H9 (cell line): ENCODE measurements at regions not wholly inside any gene's neighbourhood (a gene's known extent, or its start where the extent isn't known, plus 50 kb on each side); places are given as distances from the start of the nearest gene placed in this dataset.

ENCODE experiments used
- DNase-seq: peaks from one replicate; pipeline ENCODE4 v3.0.0-alpha.2; 2017
- H2AFZ ChIP-seq: one replicate; pipeline ENCODE4 v1.6.1; 2013; ENCODE audit warnings: mild to moderate bottlenecking, low read length, control low read depth, moderate library complexity
- H2AK5ac ChIP-seq: 2 replicates; pipeline ENCODE4 v1.6.1; 2013; ENCODE audit warnings: low read length, control low read depth, mixed read lengths; ENCODE audit not compliant: insufficient read length
- H2BK120ac ChIP-seq: one replicate; pipeline ENCODE4 v1.6.1; 2013; ENCODE audit warnings: low read depth, mild to moderate bottlenecking, low read length, control low read depth, inconsistent platforms; ENCODE audit not compliant: poor library complexity, severe bottlenecking
- H2BK12ac ChIP-seq: 2 replicates; pipeline ENCODE4 v1.6.1; 2013; ENCODE audit warnings: low read length, control low read depth, mixed read lengths, low read depth; ENCODE audit not compliant: insufficient read length
- H2BK15ac ChIP-seq: 2 replicates; pipeline ENCODE4 v1.6.1; 2013; ENCODE audit warnings: low read depth, low read length, control low read depth
- H2BK20ac ChIP-seq: one replicate; pipeline ENCODE4 v1.6.1; 2013; ENCODE audit warnings: low read depth, mild to moderate bottlenecking, low read length, control low read depth, inconsistent platforms; ENCODE audit not compliant: poor library complexity, severe bottlenecking
- H2BK5ac ChIP-seq: 2 replicates; pipeline ENCODE4 v1.6.1; 2013; ENCODE audit warnings: low read length, control low read depth, mixed read lengths; ENCODE audit not compliant: insufficient read length
- H3K14ac ChIP-seq: 2 replicates; pipeline ENCODE4 v1.6.1; 2013; ENCODE audit warnings: low read length, control low read depth; ENCODE audit not compliant: insufficient read depth
- H3K18ac ChIP-seq: 2 replicates; pipeline ENCODE4 v1.6.1; 2013; ENCODE audit warnings: low read depth, mild to moderate bottlenecking, mixed read lengths, low read length, control low read depth; ENCODE audit not compliant: insufficient read length
- H3K23ac ChIP-seq: 2 replicates; pipeline ENCODE4 v1.6.1; 2013; ENCODE audit warnings: low read length, control low read depth, mixed read lengths, low read depth; ENCODE audit not compliant: insufficient read length
- H3K23me2 ChIP-seq: 2 replicates; pipeline ENCODE4 v1.6.1; 2013; ENCODE audit warnings: low read depth, mild to moderate bottlenecking, mixed read lengths, low read length, control low read depth; ENCODE audit not compliant: insufficient read length, poor library complexity, severe bottlenecking
- H3K27ac ChIP-seq: 2 replicates; pipeline ENCODE4 v1.5.1; 2013; ENCODE audit warnings: low read length, control low read depth, mixed read lengths, low read depth; ENCODE audit not compliant: insufficient read length
- H3K27me3 ChIP-seq: 2 replicates; pipeline ENCODE4 v1.6.1; 2013; ENCODE audit warnings: low read length, control low read depth, inconsistent platforms; ENCODE audit not compliant: insufficient read depth
- H3K4ac ChIP-seq: 2 replicates; pipeline ENCODE4 v1.6.1; 2013; ENCODE audit warnings: low read depth, mild to moderate bottlenecking, control low read depth, inconsistent platforms, low read length, moderate library complexity
- H3K4me1 ChIP-seq: 2 replicates; pipeline ENCODE4 v1.6.1; 2013; ENCODE audit warnings: low read length, control low read depth, inconsistent platforms; ENCODE audit not compliant: insufficient read depth
- H3K4me2 ChIP-seq: 2 replicates; pipeline ENCODE4 v1.6.1; 2013; ENCODE audit warnings: low read length, control low read depth, mixed read lengths; ENCODE audit not compliant: insufficient read length, insufficient read depth
- H3K56ac ChIP-seq: 2 replicates; pipeline ENCODE4 v1.6.1; 2013; ENCODE audit warnings: low read depth, mild to moderate bottlenecking, mixed read lengths, low read length, control low read depth; ENCODE audit not compliant: insufficient read length
- H3K79me1 ChIP-seq: 2 replicates; pipeline ENCODE4 v1.6.1; 2013; ENCODE audit warnings: low read depth, mild to moderate bottlenecking, moderate library complexity, low read length, control low read depth, inconsistent platforms; ENCODE audit not compliant: insufficient read depth, poor library complexity, severe bottlenecking
- H3K79me2 ChIP-seq: 2 replicates; pipeline ENCODE4 v1.6.1; 2013; ENCODE audit warnings: low read length, control low read depth, inconsistent platforms; ENCODE audit not compliant: insufficient read depth
- H3K9ac ChIP-seq: 2 replicates; pipeline ENCODE4 v1.6.1; 2013; ENCODE audit warnings: low read length, control low read depth, mixed read lengths; ENCODE audit not compliant: insufficient read length; ENCODE audit errors: extremely low read depth
- H3K9me3 ChIP-seq: one replicate; pipeline ENCODE4 v1.6.1; 2013; ENCODE audit warnings: low read depth, low read length, inconsistent platforms; ENCODE audit not compliant: control insufficient read depth
- H3T11ph ChIP-seq: one replicate; pipeline ENCODE4 v1.6.1; 2013; ENCODE audit warnings: mild to moderate bottlenecking, low read length, control low read depth, inconsistent platforms
- H4K20me1 ChIP-seq: one replicate; pipeline ENCODE4 v1.6.1; 2013; ENCODE audit not compliant: control insufficient read depth, insufficient read length, insufficient read depth
- H4K5ac ChIP-seq: 2 replicates; pipeline ENCODE4 v1.6.1; 2013; ENCODE audit warnings: low read depth, mild to moderate bottlenecking, mixed read lengths, low read length, control low read depth; ENCODE audit not compliant: insufficient read length
- H4K8ac ChIP-seq: replicated peaks from 2 replicates; pipeline ENCODE4 v1.6.1; 2013; ENCODE audit warnings: low read length, control low read depth, mixed read lengths, low read depth; ENCODE audit not compliant: insufficient read length
- H4K91ac ChIP-seq: 2 replicates; pipeline ENCODE4 v1.6.1; 2013; ENCODE audit warnings: low read depth, mild to moderate bottlenecking, moderate library complexity, mixed read lengths, low read length, control low read depth; ENCODE audit not compliant: insufficient read length
- H3K27ac Mint-ChIP-seq, 3 experiments: 2 replicates in 2 of 3; 3 replicates in 1 of 3; pipeline ENCODE4 v1.8.0; 2020 to 2021; ENCODE audit warnings: mixed read lengths in 3 of 3, mild to moderate bottlenecking in 1 of 3, moderate library complexity in 1 of 3
- H3K27me3 Mint-ChIP-seq: 2 replicates; pipeline ENCODE4 v1.8.0; 2021; ENCODE audit warnings: low read depth, mild to moderate bottlenecking, moderate library complexity, mixed read lengths
- H3K36me3 Mint-ChIP-seq, 3 experiments: 2 replicates in 2 of 3; 3 replicates in 1 of 3; pipeline ENCODE4 v1.8.0; 2020 to 2021; ENCODE audit warnings: low read depth in 3 of 3, mixed read lengths in 3 of 3; ENCODE audit not compliant: insufficient read depth in 1 of 3
- H3K4me1 Mint-ChIP-seq, 2 experiments: 2 replicates each; pipeline ENCODE4 v1.8.0; 2020; ENCODE audit warnings: mixed read lengths in 2 of 2
- H3K4me3 Mint-ChIP-seq, 2 experiments: 2 replicates in 1 of 2; 3 replicates in 1 of 2; pipeline ENCODE4 v1.8.0; 2020 to 2021; ENCODE audit warnings: mild to moderate bottlenecking in 2 of 2, mixed read lengths in 2 of 2, moderate library complexity in 1 of 2
- H3K9me3 Mint-ChIP-seq, 2 experiments: 2 replicates in 1 of 2; 3 replicates in 1 of 2; pipeline ENCODE4 v1.8.0; 2020; ENCODE audit warnings: mild to moderate bottlenecking in 2 of 2, mixed read lengths in 2 of 2, moderate library complexity in 1 of 2
- WGBS: extraction: QIAGEN DNeasy Blood & Tissue Kit; methylation state at CpG from one replicate; pipeline ENCODE4 v1.1.7; 2013; ENCODE audit warnings: missing lambda C conversion rate, low lambda C conversion rate, mixed read lengths; ENCODE audit not compliant: insufficient read length; ENCODE audit errors: extremely low coverage; 5-methylcytosine and 5-hydroxymethylcytosine counted together
- TF ChIP-seq, protein P1 (sequence below): fragments of 200-600 bp; sonication (generic); conservative IDR thresholded peaks from 3 replicates; pipeline ENCODE4 v1.8.0; 2021; ENCODE audit warnings: antibody characterized with exemption, mild to moderate bottlenecking

DNA sequence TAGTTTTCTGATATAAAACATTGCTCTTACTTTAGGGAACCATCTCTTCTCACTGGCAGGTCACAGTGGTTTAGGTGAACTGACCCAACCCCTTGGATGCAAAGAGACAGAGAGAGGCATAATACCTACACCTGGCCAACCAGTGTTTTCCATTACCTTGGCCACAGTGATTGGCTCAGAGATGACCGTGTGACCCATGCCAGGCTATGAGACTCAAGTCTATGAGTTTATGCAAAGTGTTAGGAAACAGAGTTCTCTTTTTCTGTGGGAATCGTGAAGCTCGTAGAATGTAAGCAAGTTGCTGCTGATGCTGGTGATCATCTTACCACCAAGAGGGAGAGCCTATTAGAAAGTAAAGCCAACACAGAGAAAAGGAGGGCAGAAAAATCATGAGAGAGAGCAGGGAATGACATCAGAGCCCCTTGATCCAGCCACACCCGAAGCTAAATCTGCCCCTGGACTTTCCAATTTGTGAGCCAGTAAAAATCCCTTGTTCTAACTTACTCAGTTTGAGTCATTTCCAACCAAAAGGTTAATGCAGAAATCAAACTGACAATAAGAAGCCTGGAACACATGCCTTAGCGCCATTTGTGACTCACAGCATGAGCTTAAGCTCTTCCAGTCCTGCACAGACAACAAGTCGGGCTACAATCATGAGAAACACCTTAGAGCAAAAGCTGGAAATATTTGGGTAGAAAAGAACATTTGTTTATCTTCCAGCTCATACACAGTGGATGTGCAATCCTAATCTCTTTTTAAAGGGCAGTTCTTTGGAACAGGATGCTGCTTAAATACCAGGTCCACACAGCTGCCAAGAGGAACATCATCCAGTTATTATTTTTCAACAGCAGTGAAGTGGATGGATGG, 81.3 kb upstream of the KAZN start:
- H3K56ac ChIP-seq, result no peak overlapping the region
- H3K23me2 ChIP-seq, result no peaks in the 10 kb centered on the region
- H3K4me1 ChIP-seq, result no peaks in the 10 kb centered on the region; the same call in 1 of the 2 replicates
- no peak overlapping the region for H3K4me2 ChIP-seq
- no peak overlapping the region for H3K23ac ChIP-seq
- TF ChIP-seq, protein P1, sequence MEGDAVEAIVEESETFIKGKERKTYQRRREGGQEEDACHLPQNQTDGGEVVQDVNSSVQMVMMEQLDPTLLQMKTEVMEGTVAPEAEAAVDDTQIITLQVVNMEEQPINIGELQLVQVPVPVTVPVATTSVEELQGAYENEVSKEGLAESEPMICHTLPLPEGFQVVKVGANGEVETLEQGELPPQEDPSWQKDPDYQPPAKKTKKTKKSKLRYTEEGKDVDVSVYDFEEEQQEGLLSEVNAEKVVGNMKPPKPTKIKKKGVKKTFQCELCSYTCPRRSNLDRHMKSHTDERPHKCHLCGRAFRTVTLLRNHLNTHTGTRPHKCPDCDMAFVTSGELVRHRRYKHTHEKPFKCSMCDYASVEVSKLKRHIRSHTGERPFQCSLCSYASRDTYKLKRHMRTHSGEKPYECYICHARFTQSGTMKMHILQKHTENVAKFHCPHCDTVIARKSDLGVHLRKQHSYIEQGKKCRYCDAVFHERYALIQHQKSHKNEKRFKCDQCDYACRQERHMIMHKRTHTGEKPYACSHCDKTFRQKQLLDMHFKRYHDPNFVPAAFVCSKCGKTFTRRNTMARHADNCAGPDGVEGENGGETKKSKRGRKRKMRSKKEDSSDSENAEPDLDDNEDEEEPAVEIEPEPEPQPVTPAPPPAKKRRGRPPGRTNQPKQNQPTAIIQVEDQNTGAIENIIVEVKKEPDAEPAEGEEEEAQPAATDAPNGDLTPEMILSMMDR, result no peak
- no peak overlapping the region for H2BK12ac ChIP-seq
- H3K79me1 ChIP-seq, result no peaks in the 10 kb centered on the region
- no peak overlapping the region for H4K8ac ChIP-seq
- Mint-ChIP-seq H3K27me3 (peaks cover 15% of the 10 kb centered on the region), H3K27ac (no peak overlapping the region; a peak in 1 of 7 replicates), H3K4me3 (no peak overlapping the region), H3K36me3 (no peaks in the 10 kb centered on the region), H3K9me3 (no peaks in the 10 kb centered on the region; a peak in 1 of 5 replicates), H3K4me1 (peaks cover 20 to 21% of the 10 kb centered on the region in 2 experiments)
- no peaks in the 10 kb centered on the region for H4K20me1 ChIP-seq
- no peaks in the 10 kb centered on the region for H3K9me3 ChIP-seq
- no peak overlapping the region for H2BK5ac ChIP-seq
- H2BK20ac ChIP-seq, result no peak overlapping the region
- no peak overlapping the region for H3K27ac ChIP-seq
- no peaks in the 10 kb centered on the region for H3K27me3 ChIP-seq
- no peak overlapping the region for H3K9ac ChIP-seq
- H3K14ac ChIP-seq, result no peak overlapping the region
- H3K4ac ChIP-seq, result no peak overlapping the region
- H2AFZ ChIP-seq, result no peak overlapping the region
- WGBS, result no CpG with 5 or more reads among the region's 6 CpGs
- H2AK5ac ChIP-seq, result no peak overlapping the region
- H2BK120ac ChIP-seq, result no peak overlapping the region
- no peak for DNase-seq
- no peak overlapping the region for H4K5ac ChIP-seq
- no peak overlapping the region for H2BK15ac ChIP-seq
- H4K91ac ChIP-seq, result no peak overlapping the region
- no peak overlapping the region for H3T11ph ChIP-seq
- no peaks in the 10 kb centered on the region for H3K79me2 ChIP-seq
- no peak overlapping the region for H3K18ac ChIP-seq
